DND-41 (cell line): ENCODE measurements at regions not wholly inside any gene's neighbourhood (a gene's known extent, or its start where the extent isn't known, plus 50 kb on each side); places are given as distances from the start of the nearest gene placed in this dataset.

Experiments used
- ATAC-seq: fragments of 200-7000 bp; cut with Tn5 transposase; 3 replicates; pipeline ENCODE4 v1.9.1; 2021; ENCODE audit warnings: low read depth; ENCODE audit not compliant: insufficient read depth
- DNase-seq: peaks from one replicate; pipeline ENCODE4 v3.0.0-alpha.2; 2020
- H2AFZ ChIP-seq: 2 replicates; pipeline ENCODE4 v1.6.0; 2012; ENCODE audit warnings: low read depth, low read length
- H3K27ac ChIP-seq: 2 replicates; pipeline ENCODE4 v1.5.1; 2012; ENCODE audit warnings: low read length, inconsistent platforms
- H3K27me3 ChIP-seq: fragments of 200-600 bp; sonication (generic); 2 replicates; pipeline ENCODE4 v1.6.0; 2012; ENCODE audit warnings: low read length, mild to moderate bottlenecking, inconsistent platforms; ENCODE audit not compliant: insufficient read depth, poor library complexity
- H3K36me3 ChIP-seq: 2 replicates; pipeline ENCODE4 v1.5.1; 2012; ENCODE audit warnings: low read length, inconsistent platforms; ENCODE audit not compliant: insufficient read depth
- H3K4me1 ChIP-seq: 2 replicates; pipeline ENCODE4 v1.5.1; 2012; ENCODE audit warnings: mild to moderate bottlenecking, low read length; ENCODE audit not compliant: insufficient read depth
- H3K4me2 ChIP-seq: 2 replicates; pipeline ENCODE4 v1.6.0; 2012; ENCODE audit warnings: mild to moderate bottlenecking, moderate library complexity, low read length, inconsistent platforms; ENCODE audit not compliant: insufficient read depth
- H3K4me3 ChIP-seq, 2 experiments: fragments of 200-600 bp in 1 of 2; shearing (Covaris generic) in 1 of 2; 2 replicates each; pipeline ENCODE4 v1.5.1; 2012 to 2016; ENCODE audit warnings: inconsistent platforms in 2 of 2, low read length in 2 of 2, mild to moderate bottlenecking in 2 of 2, low read depth in 1 of 2, moderate library complexity in 1 of 2
- H3K79me2 ChIP-seq: 2 replicates; pipeline ENCODE4 v1.6.0; 2012; ENCODE audit warnings: low read length, inconsistent platforms; ENCODE audit not compliant: insufficient read depth
- H3K9ac ChIP-seq: 2 replicates; pipeline ENCODE4 v1.6.0; 2012; ENCODE audit warnings: low read depth, mild to moderate bottlenecking, inconsistent platforms, low read length, moderate library complexity
- H3K9me3 ChIP-seq: 2 replicates; pipeline ENCODE4 v1.5.1; 2012; ENCODE audit warnings: low read length, moderate library complexity, mild to moderate bottlenecking, inconsistent platforms; ENCODE audit not compliant: insufficient read depth, severe bottlenecking
- H4K20me1 ChIP-seq: 2 replicates; pipeline ENCODE4 v1.6.0; 2012; ENCODE audit warnings: low read length; ENCODE audit not compliant: insufficient read depth
- CTCF ChIP-seq: IDR thresholded peaks from 2 replicates; pipeline ENCODE4 v1.5.1; 2012; ENCODE audit warnings: borderline replicate concordance, low read length, moderate library complexity, mild to moderate bottlenecking; ENCODE audit not compliant: poor library complexity, severe bottlenecking; ENCODE audit errors: extremely low read depth
- EZH2 ChIP-seq: IDR thresholded peaks from 3 replicates; pipeline ENCODE4 v1.6.1; 2012; ENCODE audit warnings: borderline replicate concordance, low read depth, mild to moderate bottlenecking, moderate library complexity, low read length, inconsistent platforms; ENCODE audit not compliant: severe bottlenecking

- Histone ChIP-seq H3K4me3 (no peak overlapping the region), H4K20me1 (no peaks in the 10 kb centered on the region), H3K79me2 (no peaks in the 10 kb centered on the region), H3K9ac (no peak overlapping the region), H3K4me2 (no peak overlapping the region), H3K27ac (no peak overlapping the region), H3K9me3 (no peaks in the 10 kb centered on the region), H3K36me3 (no peaks in the 10 kb centered on the region), H3K27me3 (no peaks in the 10 kb centered on the region), H3K4me1 (no peaks in the 10 kb centered on the region), H2AFZ (no peak overlapping the region)
- DNase-seq = no peak
- TF ChIP-seq CTCF (no peak), EZH2 (no peak)
- ATAC-seq = no peak
Observed at GRCh38 chr9:2289263-2289662, 274.1 kb downstream of the SMARCA2 start.

GRCh38 chr9:2290382-2290781, 275.2 kb downstream of the SMARCA2 start:
- DNase-seq (no peak), ATAC-seq (no peak)
- Histone ChIP-seq H4K20me1 (no peaks in the 10 kb centered on the region), H3K36me3 (no peaks in the 10 kb centered on the region), H3K4me1 (no peaks in the 10 kb centered on the region), H3K27me3 (no peaks in the 10 kb centered on the region), H3K9ac (no peak overlapping the region), H2AFZ (no peak overlapping the region), H3K27ac (no peak overlapping the region), H3K9me3 (no peaks in the 10 kb centered on the region), H3K4me3 (no peak overlapping the region), H3K4me2 (no peak overlapping the region), H3K79me2 (no peaks in the 10 kb centered on the region)
- TF ChIP-seq CTCF (no peak), EZH2 (no peak)

- H3K9ac ChIP-seq = no peak overlapping the region
- H3K4me1 ChIP-seq = no peaks in the 10 kb centered on the region
- no peaks in the 10 kb centered on the region for H3K27me3 ChIP-seq
- TF ChIP-seq CTCF (no peak), EZH2 (no peak)
- H3K4me3 ChIP-seq = no peak overlapping the region
- no peak overlapping the region for H2AFZ ChIP-seq
- DNase-seq (no peak), ATAC-seq (no peak)
- no peak overlapping the region for H3K4me2 ChIP-seq
- H3K36me3 ChIP-seq = no peaks in the 10 kb centered on the region
- no peak overlapping the region for H3K27ac ChIP-seq
- no peaks in the 10 kb centered on the region for H4K20me1 ChIP-seq
- H3K79me2 ChIP-seq = no peaks in the 10 kb centered on the region
- H3K9me3 ChIP-seq = no peaks in the 10 kb centered on the region
Observed at GRCh38 chr9:2291980-2292704, 277.0 kb downstream of the SMARCA2 start.
